ENCODE measurements at regions not wholly inside any gene's neighbourhood (a gene's known extent, or its start where the extent isn't known, plus 50 kb on each side); places are given as distances from the start of the nearest gene placed in this dataset.

GRCh38 chr13:104984296-104984818 lies 1551.1 kb downstream of the EFNB2 start:
- Histone ChIP-seq H3K36me3 (ENCODE audit: control insufficient read depth, insufficient read depth, low read length) (no peaks in the 10 kb centered on the region), H3K27ac (ENCODE audit: insufficient read depth, low read length, poor library complexity, severe bottlenecking) (no peak overlapping the region), H3K4me3 (ENCODE audit: low read depth, low read length) (no peak overlapping the region), H3K4me1 (ENCODE audit: control insufficient read depth, insufficient read depth, low read length, poor library complexity, severe bottlenecking) (no peaks in the 10 kb centered on the region), H3K27me3 (ENCODE audit: control insufficient read depth, insufficient read depth, low read length) (no peaks in the 10 kb centered on the region), H3K9me3 (ENCODE audit: control insufficient read depth in 2 of 2, low read length in 2 of 2) (no peaks in the 10 kb centered on the region)
- Mint-ChIP-seq H3K9me3 (no peaks in the 10 kb centered on the region), H3K4me1 (peaks cover 0 to 13% (median 3%) of the 10 kb centered on the region in 4 donors), H3K4me3 (peak overlapping the region in 2 of 4 donors; percentile 10 to 55), H3K27me3 (no peaks in the 10 kb centered on the region), H3K27ac (peak overlapping the region in 1 of 3 donors; percentile 45), H3K36me3 (no peaks in the 10 kb centered on the region)
- DNase-seq = peak in 1 of 3 donors; percentile 4
- ATAC-seq (ENCODE audit: low read depth in 2 of 2) = no peak

- Histone ChIP-seq H3K4me3 (ENCODE audit: low read depth, low read length) (no peak overlapping the region), H3K36me3 (ENCODE audit: control insufficient read depth, insufficient read depth, low read length) (no peaks in the 10 kb centered on the region), H3K4me1 (ENCODE audit: control insufficient read depth, insufficient read depth, low read length, poor library complexity, severe bottlenecking) (no peaks in the 10 kb centered on the region), H3K9me3 (ENCODE audit: control insufficient read depth in 2 of 2, low read length in 2 of 2) (no peaks in the 10 kb centered on the region), H3K27me3 (ENCODE audit: control insufficient read depth, insufficient read depth, low read length) (no peaks in the 10 kb centered on the region), H3K27ac (ENCODE audit: insufficient read depth, low read length, poor library complexity, severe bottlenecking) (no peak overlapping the region)
- no peaks in the 10 kb centered on the region for H3K27me3 Mint-ChIP-seq
- DNase-seq (no peak), ATAC-seq (ENCODE audit: low read depth in 2 of 2) (no peak)
- no peak overlapping the region for H3K4me3 Mint-ChIP-seq
- H3K36me3 Mint-ChIP-seq = no peaks in the 10 kb centered on the region
- H3K9me3 Mint-ChIP-seq = peaks cover 0 to 1% (median 0%) of the 10 kb centered on the region in 7 donors
- no peak overlapping the region for H3K27ac Mint-ChIP-seq
- peaks cover 0 to 13% (median 3%) of the 10 kb centered on the region in 4 donors for H3K4me1 Mint-ChIP-seq
Observed at GRCh38 chr13:104983601-104984000, 1551.9 kb downstream of the EFNB2 start.

- Histone ChIP-seq H3K4me3 (ENCODE audit: low read depth, low read length) (no peak overlapping the region), H3K9me3 (ENCODE audit: control insufficient read depth in 2 of 2, low read length in 2 of 2) (no peaks in the 10 kb centered on the region), H3K36me3 (ENCODE audit: control insufficient read depth, insufficient read depth, low read length) (no peaks in the 10 kb centered on the region), H3K27me3 (ENCODE audit: control insufficient read depth, insufficient read depth, low read length) (no peaks in the 10 kb centered on the region), H3K27ac (ENCODE audit: insufficient read depth, low read length, poor library complexity, severe bottlenecking) (no peak overlapping the region), H3K4me1 (ENCODE audit: control insufficient read depth, insufficient read depth, low read length, poor library complexity, severe bottlenecking) (no peaks in the 10 kb centered on the region)
- Mint-ChIP-seq H3K4me1 (peaks cover 0 to 13% (median 3%) of the 10 kb centered on the region in 4 donors), H3K36me3 (no peaks in the 10 kb centered on the region), H3K4me3 (no peak overlapping the region), H3K9me3 (peaks cover 0 to 1% (median 0%) of the 10 kb centered on the region in 7 donors), H3K27ac (no peak overlapping the region), H3K27me3 (no peaks in the 10 kb centered on the region)
- ATAC-seq (ENCODE audit: low read depth in 2 of 2) (no peak), DNase-seq (no peak)
Observed at GRCh38 chr13:104980586-104980985, 1554.9 kb downstream of the EFNB2 start.

- DNase-seq (no peak), ATAC-seq (ENCODE audit: low read depth in 2 of 2) (no peak)
- no peaks in the 10 kb centered on the region for H3K27me3 Mint-ChIP-seq
- no peaks in the 10 kb centered on the region for H3K4me1 ChIP-seq (ENCODE audit: control insufficient read depth, insufficient read depth, low read length, poor library complexity, severe bottlenecking)
- no peaks in the 10 kb centered on the region for H3K36me3 Mint-ChIP-seq
- no peak overlapping the region for H3K4me3 Mint-ChIP-seq
- H3K4me3 ChIP-seq (ENCODE audit: low read depth, low read length) = no peak overlapping the region
- H3K27me3 ChIP-seq (ENCODE audit: control insufficient read depth, insufficient read depth, low read length) = no peaks in the 10 kb centered on the region
- H3K36me3 ChIP-seq (ENCODE audit: control insufficient read depth, insufficient read depth, low read length) = no peaks in the 10 kb centered on the region
- peaks cover 0 to 2% (median 0%) of the 10 kb centered on the region in 7 donors for H3K9me3 Mint-ChIP-seq
- no peak overlapping the region for H3K27ac ChIP-seq (ENCODE audit: insufficient read depth, low read length, poor library complexity, severe bottlenecking)
- no peaks in the 10 kb centered on the region for H3K9me3 ChIP-seq (ENCODE audit: control insufficient read depth in 2 of 2, low read length in 2 of 2)
- H3K27ac Mint-ChIP-seq = no peak overlapping the region
- H3K4me1 Mint-ChIP-seq = peaks cover 0 to 6% (median 2%) of the 10 kb centered on the region in 4 donors
Observed at GRCh38 chr13:104979281-104980030, 1556.0 kb downstream of the EFNB2 start.

- no peak overlapping the region for H3K27ac Mint-ChIP-seq
- no peak for DNase-seq
- Histone ChIP-seq H3K36me3 (ENCODE audit: control insufficient read depth, insufficient read depth, low read length) (no peaks in the 10 kb centered on the region), H3K27ac (ENCODE audit: insufficient read depth, low read length, poor library complexity, severe bottlenecking) (no peak overlapping the region), H3K9me3 (ENCODE audit: control insufficient read depth in 2 of 2, low read length in 2 of 2) (no peaks in the 10 kb centered on the region), H3K27me3 (ENCODE audit: control insufficient read depth, insufficient read depth, low read length) (no peaks in the 10 kb centered on the region), H3K4me1 (ENCODE audit: control insufficient read depth, insufficient read depth, low read length, poor library complexity, severe bottlenecking) (no peaks in the 10 kb centered on the region), H3K4me3 (ENCODE audit: low read depth, low read length) (no peak overlapping the region)
- no peaks in the 10 kb centered on the region for H3K4me1 Mint-ChIP-seq
- no peak overlapping the region for H3K4me3 Mint-ChIP-seq
- no peak for ATAC-seq (ENCODE audit: low read depth in 2 of 2)
- H3K36me3 Mint-ChIP-seq = no peaks in the 10 kb centered on the region
- H3K9me3 Mint-ChIP-seq = peaks cover 0 to 4% (median 0%) of the 10 kb centered on the region in 7 donors
- no peaks in the 10 kb centered on the region for H3K27me3 Mint-ChIP-seq
Observed at GRCh38 chr13:104976986-104977385, 1558.5 kb downstream of the EFNB2 start.

- Mint-ChIP-seq H3K27ac (no peak overlapping the region), H3K4me1 (no peaks in the 10 kb centered on the region), H3K27me3 (no peaks in the 10 kb centered on the region), H3K4me3 (no peak overlapping the region), H3K9me3 (peaks cover 0 to 6% (median 0%) of the 10 kb centered on the region in 7 donors), H3K36me3 (no peaks in the 10 kb centered on the region)
- Histone ChIP-seq H3K27ac (ENCODE audit: insufficient read depth, low read length, poor library complexity, severe bottlenecking) (no peak overlapping the region), H3K27me3 (ENCODE audit: control insufficient read depth, insufficient read depth, low read length) (no peaks in the 10 kb centered on the region), H3K4me3 (ENCODE audit: low read depth, low read length) (no peak overlapping the region), H3K36me3 (ENCODE audit: control insufficient read depth, insufficient read depth, low read length) (no peaks in the 10 kb centered on the region), H3K4me1 (ENCODE audit: control insufficient read depth, insufficient read depth, low read length, poor library complexity, severe bottlenecking) (no peaks in the 10 kb centered on the region), H3K9me3 (ENCODE audit: control insufficient read depth in 2 of 2, low read length in 2 of 2) (no peaks in the 10 kb centered on the region)
- DNase-seq (no peak), ATAC-seq (ENCODE audit: low read depth in 2 of 2) (no peak)
Observed at GRCh38 chr13:104975272-104975671, 1560.2 kb downstream of the EFNB2 start.

GRCh38 chr13:104968876-104969275 lies 1566.6 kb downstream of the EFNB2 start:
- Mint-ChIP-seq H3K36me3 (no peaks in the 10 kb centered on the region), H3K4me1 (no peaks in the 10 kb centered on the region), H3K4me3 (no peak overlapping the region), H3K9me3 (peaks cover 0 to 6% (median 2%) of the 10 kb centered on the region in 7 donors), H3K27me3 (no peaks in the 10 kb centered on the region), H3K27ac (no peak overlapping the region)
- H3K36me3 ChIP-seq (ENCODE audit: control insufficient read depth, insufficient read depth, low read length) = no peaks in the 10 kb centered on the region
- no peaks in the 10 kb centered on the region for H3K4me1 ChIP-seq (ENCODE audit: control insufficient read depth, insufficient read depth, low read length, poor library complexity, severe bottlenecking)
- ATAC-seq (ENCODE audit: low read depth in 2 of 2) = no peak
- H3K9me3 ChIP-seq (ENCODE audit: control insufficient read depth in 2 of 2, low read length in 2 of 2) = no peaks in the 10 kb centered on the region
- no peak overlapping the region for H3K27ac ChIP-seq (ENCODE audit: insufficient read depth, low read length, poor library complexity, severe bottlenecking)
- no peak for DNase-seq
- no peaks in the 10 kb centered on the region for H3K27me3 ChIP-seq (ENCODE audit: control insufficient read depth, insufficient read depth, low read length)
- no peak overlapping the region for H3K4me3 ChIP-seq (ENCODE audit: low read depth, low read length)

All from CD4-positive, CD25-positive, alpha-beta regulatory T cell (primary cell).